ENCODE measurements at regions not wholly inside any gene's neighbourhood (a gene's known extent, or its start where the extent isn't known, plus 50 kb on each side); places are given as distances from the start of the nearest gene placed in this dataset.
"Not testable (repeated sequence)": the region's sequence is repeated elsewhere in the genome, so short reads cannot be mapped to it uniquely, and the experiment has no call there.

DNA sequence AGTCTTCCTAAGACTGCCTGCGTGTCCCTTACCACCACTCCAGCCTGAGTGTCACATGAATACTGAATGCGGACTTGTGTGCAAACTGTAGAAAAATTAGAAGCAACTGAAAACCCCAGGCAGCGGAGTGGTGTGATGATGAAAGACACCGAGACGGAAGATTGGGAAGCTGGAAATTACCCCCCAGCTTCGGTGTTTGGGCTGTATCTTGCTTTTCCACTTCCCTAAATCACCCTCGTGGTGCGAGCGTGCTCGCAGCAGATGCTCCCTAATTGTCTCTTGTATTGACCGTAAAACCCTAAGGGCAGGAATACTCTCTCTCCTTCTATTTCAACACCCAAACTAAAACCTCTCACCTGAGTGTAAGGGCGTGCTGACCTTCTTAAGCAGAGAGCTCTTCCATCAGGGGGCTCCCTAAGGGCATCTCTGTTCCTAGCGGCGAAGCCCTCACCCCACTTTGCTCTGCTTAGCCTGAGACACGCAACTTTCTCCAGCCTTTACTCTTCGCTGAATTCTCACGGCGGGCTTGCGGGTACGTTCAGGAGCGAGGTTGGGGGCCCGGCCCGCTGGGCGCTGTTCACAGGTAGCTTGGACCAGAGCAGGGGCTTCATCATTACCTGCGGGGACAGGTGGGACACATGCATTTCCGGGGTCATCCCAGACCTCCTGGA is 62.4 kb downstream of the CRYBB2 start:
- no peaks in the 10 kb centered on the region for H3K9me3 ChIP-seq
- H3K4me1 ChIP-seq = peaks cover 0 to 8% of the 10 kb centered on the region in 2 donors
- no peak for TF ChIP-seq POLR2A (IDR thresholded peaks at IDR 0.05)
- TF ChIP-seq, protein P1, sequence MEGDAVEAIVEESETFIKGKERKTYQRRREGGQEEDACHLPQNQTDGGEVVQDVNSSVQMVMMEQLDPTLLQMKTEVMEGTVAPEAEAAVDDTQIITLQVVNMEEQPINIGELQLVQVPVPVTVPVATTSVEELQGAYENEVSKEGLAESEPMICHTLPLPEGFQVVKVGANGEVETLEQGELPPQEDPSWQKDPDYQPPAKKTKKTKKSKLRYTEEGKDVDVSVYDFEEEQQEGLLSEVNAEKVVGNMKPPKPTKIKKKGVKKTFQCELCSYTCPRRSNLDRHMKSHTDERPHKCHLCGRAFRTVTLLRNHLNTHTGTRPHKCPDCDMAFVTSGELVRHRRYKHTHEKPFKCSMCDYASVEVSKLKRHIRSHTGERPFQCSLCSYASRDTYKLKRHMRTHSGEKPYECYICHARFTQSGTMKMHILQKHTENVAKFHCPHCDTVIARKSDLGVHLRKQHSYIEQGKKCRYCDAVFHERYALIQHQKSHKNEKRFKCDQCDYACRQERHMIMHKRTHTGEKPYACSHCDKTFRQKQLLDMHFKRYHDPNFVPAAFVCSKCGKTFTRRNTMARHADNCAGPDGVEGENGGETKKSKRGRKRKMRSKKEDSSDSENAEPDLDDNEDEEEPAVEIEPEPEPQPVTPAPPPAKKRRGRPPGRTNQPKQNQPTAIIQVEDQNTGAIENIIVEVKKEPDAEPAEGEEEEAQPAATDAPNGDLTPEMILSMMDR (IDR thresholded peaks at IDR 0.05) = no peak
- H3K27ac ChIP-seq = no peak overlapping the region
- intact Hi-C loops (cut with DNase I; ENCODE audit: low total_unique reads) = loop anchor here (10.0 kb wide), 1 partner anchor 303 kb away; no protein-coding TSS in a partner anchor
- H3K36me3 ChIP-seq = no peaks in the 10 kb centered on the region
- peaks cover 0 to 12% of the 10 kb centered on the region in 2 donors for H3K27me3 ChIP-seq
- DNase-seq = no peak
- H3K4me3 ChIP-seq = no peak overlapping the region

DNA sequence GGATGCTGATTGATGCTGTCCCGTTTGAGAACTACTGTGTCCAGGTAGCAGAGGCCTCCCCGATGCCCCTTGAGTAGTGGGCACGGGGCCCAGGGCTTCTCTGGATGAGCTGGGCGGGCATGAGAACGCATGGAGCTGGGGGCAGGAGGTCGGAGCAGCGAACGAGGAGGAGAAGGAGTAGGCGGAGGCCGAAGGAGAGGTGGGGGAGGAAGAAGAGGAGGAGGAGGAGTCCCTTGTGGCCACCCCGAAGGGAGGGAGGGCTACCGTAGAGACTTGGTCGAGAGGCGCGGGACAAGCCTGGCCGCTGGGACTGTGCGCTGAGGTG is 62.9 kb downstream of the CRYBB2 start:
- intact Hi-C loops (cut with DNase I; ENCODE audit: low total_unique reads) = loop anchor here (10.0 kb wide), 1 partner anchor 302 kb away; no protein-coding TSS in a partner anchor
- DNase-seq = no peak
- Histone ChIP-seq H3K4me3 (no peak overlapping the region), H3K9me3 (no peaks in the 10 kb centered on the region), H3K27me3 (peaks cover 0 to 12% of the 10 kb centered on the region in 2 donors), H3K4me1 (peaks cover 0 to 8% of the 10 kb centered on the region in 2 donors), H3K27ac (no peak overlapping the region), H3K36me3 (no peaks in the 10 kb centered on the region)
- TF ChIP-seq, protein P1 (IDR thresholded peaks at IDR 0.05) = no peak

DNA sequence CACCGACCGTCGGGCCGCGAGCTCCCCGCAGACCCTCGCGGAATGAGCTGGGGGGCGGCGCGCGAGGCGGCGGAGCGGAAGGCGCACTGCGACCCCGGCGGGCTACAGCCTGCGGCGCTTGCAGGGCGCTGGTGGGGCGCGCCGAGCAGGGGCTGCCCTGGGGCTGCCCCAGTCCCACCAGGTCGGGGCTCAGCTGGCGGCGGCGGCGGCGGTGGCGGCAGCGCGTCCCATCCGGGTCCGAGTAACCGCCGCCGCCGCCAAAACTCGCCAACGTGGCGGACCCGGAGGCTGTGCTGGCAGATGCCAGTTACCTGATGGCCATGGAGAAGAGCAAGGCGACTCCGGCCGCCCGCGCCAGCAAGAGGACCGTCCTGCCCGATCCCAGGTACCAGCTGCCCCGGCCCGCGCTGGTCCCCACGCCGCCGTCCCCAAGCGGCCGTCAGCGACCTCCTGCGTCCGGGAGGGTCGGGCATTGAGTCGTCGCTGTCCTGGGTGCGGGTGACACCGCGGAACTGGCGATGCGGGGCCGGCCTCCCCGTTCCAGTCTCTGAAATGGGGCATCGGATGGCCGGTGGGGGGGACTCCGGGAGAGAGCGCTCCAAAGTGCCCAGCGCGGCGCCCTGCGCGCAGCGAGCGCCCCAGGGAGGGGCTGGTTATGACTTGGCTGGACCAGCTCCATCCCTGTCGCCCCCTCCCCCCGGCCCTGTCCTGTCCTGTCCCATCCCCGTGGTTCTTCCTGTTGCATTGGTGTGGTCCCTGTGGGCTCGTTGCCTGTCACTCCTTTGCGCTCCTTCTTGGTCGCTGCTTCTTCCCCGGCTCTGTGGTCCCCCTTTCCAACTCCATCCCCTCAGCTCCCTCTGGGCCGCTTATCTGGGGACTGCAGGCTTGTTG is 63.5 kb downstream of the CRYBB2 start:
- H3K36me3 ChIP-seq = no peaks in the 10 kb centered on the region
- H3K27me3 ChIP-seq = peaks cover 0 to 12% of the 10 kb centered on the region in 2 donors
- H3K4me1 ChIP-seq = peaks cover 0 to 8% of the 10 kb centered on the region in 2 donors
- no peak for DNase-seq
- intact Hi-C loops (cut with DNase I; ENCODE audit: low total_unique reads) = loop anchor here (10.0 kb wide), 1 partner anchor 302 kb away; no protein-coding TSS in a partner anchor
- no peak overlapping the region for H3K27ac ChIP-seq
- no peak overlapping the region for H3K4me3 ChIP-seq
- TF ChIP-seq POLR2A (IDR thresholded peaks at IDR 0.05) = no peak
- TF ChIP-seq, protein P1 (IDR thresholded peaks at IDR 0.05) = no peak
- no peaks in the 10 kb centered on the region for H3K9me3 ChIP-seq

DNA sequence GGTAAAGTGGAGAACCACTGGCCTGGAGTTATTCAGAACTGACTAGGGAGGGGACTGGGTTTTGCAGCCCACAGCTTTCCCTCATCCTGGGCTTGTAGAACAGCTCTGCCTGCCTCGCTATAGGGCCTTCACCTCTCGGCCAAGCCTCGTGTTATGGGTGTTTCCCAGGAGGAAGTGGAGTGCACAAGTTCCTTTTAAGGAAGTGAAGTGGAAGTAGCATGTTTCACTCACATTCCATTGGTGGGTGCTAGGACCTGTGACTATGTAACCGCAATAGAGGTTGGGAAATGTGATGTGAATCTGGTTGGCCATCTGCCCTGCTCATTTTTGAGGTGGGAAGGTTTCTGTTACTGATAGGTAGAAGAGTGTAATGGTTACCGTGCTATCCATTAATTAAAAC is 69.0 kb downstream of the CRYBB2 start:
- not testable (repeated sequence) for H3K27me3 ChIP-seq, H3K9me3 ChIP-seq, H3K4me1 ChIP-seq, DNase-seq, H3K4me3 ChIP-seq, H3K27ac ChIP-seq, H3K36me3 ChIP-seq
- intact Hi-C loops (cut with DNase I; ENCODE audit: low total_unique reads) = loop anchor here (10.0 kb wide), 1 partner anchor 296 kb away; no protein-coding TSS in a partner anchor

DNA sequence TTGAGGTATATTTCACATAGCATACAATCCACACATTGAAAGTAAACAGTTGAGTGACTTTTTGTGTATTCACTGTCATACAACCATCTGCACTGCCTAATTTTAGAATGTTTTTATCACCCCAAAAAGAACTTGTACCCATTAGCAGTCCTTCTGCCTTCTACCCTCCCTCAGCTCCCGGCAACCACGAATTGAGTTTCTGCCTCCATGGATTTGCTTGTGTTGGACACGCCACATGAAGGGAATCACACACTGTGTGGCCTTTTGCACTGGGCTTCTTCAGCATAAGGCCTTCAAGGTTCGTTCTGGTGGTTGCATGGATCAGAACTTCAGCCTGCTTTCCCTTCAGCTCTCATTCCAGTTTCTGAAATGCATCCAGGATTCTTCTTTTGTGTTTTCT is 82.5 kb downstream of the CRYBB2 start:
- H3K4me1 ChIP-seq; H3K4me3 ChIP-seq; DNase-seq; H3K9me3 ChIP-seq; H3K36me3 ChIP-seq; intact Hi-C loops (cut with DNase I; ENCODE audit: low total_unique reads); H3K27me3 ChIP-seq; H3K27ac ChIP-seq: not testable (repeated sequence)

DNA sequence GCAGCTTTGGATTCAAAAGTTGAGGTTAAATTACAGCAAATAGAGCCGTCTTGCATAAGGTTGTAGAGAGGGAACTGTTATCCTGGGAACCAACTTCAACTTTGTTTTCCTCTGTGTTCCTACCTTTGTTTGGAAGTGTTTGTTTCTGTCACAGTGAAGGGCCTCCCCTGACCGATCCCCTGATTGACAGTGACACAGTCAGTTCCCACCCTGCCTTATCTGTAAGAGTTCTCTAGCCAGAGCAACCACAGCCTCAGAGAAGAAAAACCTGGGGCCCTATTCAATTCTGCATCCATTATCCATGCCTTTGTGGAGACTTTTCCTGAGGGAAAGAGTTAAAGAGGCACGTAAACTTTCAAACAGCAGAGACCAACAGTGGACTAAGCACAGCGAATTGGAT is 90.1 kb downstream of the CRYBB2 start:
- H3K4me1 ChIP-seq; H3K4me3 ChIP-seq; H3K36me3 ChIP-seq; H3K27me3 ChIP-seq; DNase-seq; H3K27ac ChIP-seq; H3K9me3 ChIP-seq; intact Hi-C loops (cut with DNase I; ENCODE audit: low total_unique reads): not testable (repeated sequence)

DNA sequence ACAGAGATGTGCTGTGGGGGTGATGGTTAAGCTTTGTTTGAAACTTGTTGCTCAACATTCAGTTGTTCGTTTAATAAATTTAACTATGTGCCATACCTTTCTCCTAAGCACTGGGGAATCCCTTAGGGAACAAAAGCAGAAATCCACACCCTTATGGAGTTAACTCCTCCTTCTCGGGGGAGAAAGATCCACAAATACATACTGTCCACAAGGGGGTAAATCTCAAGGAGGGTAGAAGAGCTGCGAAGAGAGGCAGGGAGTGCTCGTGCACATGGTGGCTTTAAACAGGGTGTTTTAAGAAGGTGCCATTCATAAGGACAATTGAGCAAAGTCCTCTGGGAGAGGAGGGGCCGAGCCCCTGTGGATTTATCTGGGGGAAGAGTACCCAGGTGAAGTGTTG is 92.5 kb downstream of the CRYBB2 start:
- H3K27ac ChIP-seq; H3K4me1 ChIP-seq; H3K4me3 ChIP-seq; intact Hi-C loops (cut with DNase I; ENCODE audit: low total_unique reads); H3K9me3 ChIP-seq; H3K36me3 ChIP-seq; DNase-seq; H3K27me3 ChIP-seq: not testable (repeated sequence)
